H1 (cell line): ENCODE measurements at regions not wholly inside any gene's neighbourhood (a gene's known extent, or its start where the extent isn't known, plus 50 kb on each side); places are given as distances from the start of the nearest gene placed in this dataset.

Experiments used
- CTCF ChIA-PET: fragments of 300-600 bp; sonication (Branson Sonifier 250); formaldehyde crosslinking; loops from one replicate; lab custom pipeline; 2021; ENCODE audit not compliant: partially characterized antibody; lab: Charles Lee
- POLR2A ChIA-PET: fragments of 300-600 bp; sonication (Branson Sonifier 250); formaldehyde crosslinking; loops from one replicate; lab custom pipeline; 2021; ENCODE audit warnings: inconsistent platforms; ENCODE audit not compliant: partially characterized antibody; lab: Charles Lee
- DNase-seq, 2 experiments: peaks; one replicate each; pipeline versions ENCODE4 v3.0.0 to v3.0.0-alpha.2; 2010 to 2022; ENCODE audit warnings: low spot score in 2 of 2, low read depth in 1 of 2, mixed read lengths in 1 of 2
- FAIRE-seq: peaks from 2 replicates; lab custom pipeline; 2011; peaks lifted over from hg19 to GRCh38; lab: Jason Lieb, UNC
- H2AFZ ChIP-seq: 2 replicates; pipeline ENCODE4 v1.8.1; 2012; ENCODE audit warnings: low read length, inconsistent platforms
- H2AK5ac ChIP-seq: 2 replicates; pipeline ENCODE4 v1.6.1; 2013; ENCODE audit warnings: low read depth, low read length
- H2BK120ac ChIP-seq: replicated peaks from 2 replicates; pipeline ENCODE3; 2013; ENCODE audit warnings: low read depth, low read length, inconsistent platforms
- H2BK12ac ChIP-seq: 2 replicates; pipeline ENCODE4 v1.6.1; 2013; ENCODE audit warnings: low read depth, low read length
- H2BK15ac ChIP-seq: 2 replicates; pipeline ENCODE4 v1.6.1; 2013; ENCODE audit warnings: low read length
- H2BK20ac ChIP-seq: 2 replicates; pipeline ENCODE4 v1.6.1; 2013; ENCODE audit warnings: low read length
- H2BK5ac ChIP-seq: 2 replicates; pipeline ENCODE4 v1.6.1; 2013; ENCODE audit warnings: low read depth, low read length
- H3K14ac ChIP-seq: 2 replicates; pipeline ENCODE4 v1.6.1; 2013; ENCODE audit warnings: inconsistent platforms; ENCODE audit not compliant: insufficient read length
- H3K18ac ChIP-seq: 2 replicates; pipeline ENCODE4 v1.6.1; 2013; ENCODE audit warnings: low read length; ENCODE audit errors: extremely low read depth
- H3K23ac ChIP-seq: 2 replicates; pipeline ENCODE4 v1.6.1; 2013; ENCODE audit warnings: inconsistent platforms; ENCODE audit not compliant: insufficient read length
- H3K23me2 ChIP-seq: 2 replicates; pipeline ENCODE4 v1.6.1; 2013; ENCODE audit warnings: low read depth, low read length
- H3K27ac ChIP-seq: 2 replicates; pipeline ENCODE4 v1.6.1; 2011; ENCODE audit warnings: low read depth, low read length, inconsistent platforms
- H3K27me3 ChIP-seq, 4 experiments: replicated peaks in 1 of 4; 1 replicate in 1 of 4; 2 replicates in 3 of 4; pipeline versions ENCODE4 v1.6.1 to v1.8.1; 2011 to 2013; ENCODE audit warnings: low read length in 3 of 4, mild to moderate bottlenecking in 3 of 4, inconsistent platforms in 2 of 4, mixed read lengths in 2 of 4, moderate library complexity in 1 of 4; ENCODE audit not compliant: control insufficient read depth in 3 of 4, insufficient read depth in 3 of 4; ENCODE audit errors: extremely low read depth in 1 of 4
- H3K36me3 ChIP-seq, 4 experiments: 2 replicates each; pipeline versions ENCODE4 v1.6.1 to v1.8.1; 2011 to 2013; ENCODE audit warnings: mild to moderate bottlenecking in 4 of 4, low read length in 3 of 4, moderate library complexity in 2 of 4, control low read depth in 1 of 4, inconsistent platforms in 1 of 4; ENCODE audit not compliant: insufficient read depth in 4 of 4, control insufficient read depth in 2 of 4
- H3K4ac ChIP-seq: replicated peaks from 2 replicates; pipeline ENCODE3; 2013; ENCODE audit warnings: low read length, low read depth, mixed read lengths, inconsistent platforms; ENCODE audit not compliant: insufficient read length
- H3K4me1 ChIP-seq, 4 experiments: replicated peaks in 1 of 4; 1 replicate in 1 of 4; 2 replicates in 3 of 4; pipeline versions ENCODE4 v1.6.1 to v1.8.1; 2011 to 2013; ENCODE audit warnings: low read length in 3 of 4, inconsistent platforms in 2 of 4, mixed read lengths in 1 of 4; ENCODE audit not compliant: insufficient read depth in 4 of 4, control insufficient read depth in 3 of 4
- H3K4me2 ChIP-seq, 2 experiments: 2 replicates each; pipeline versions ENCODE4 v1.6.1 to v1.8.1; 2011 to 2013; ENCODE audit warnings: low read depth in 2 of 2, low read length in 2 of 2, control low read depth in 1 of 2, inconsistent platforms in 1 of 2, mild to moderate bottlenecking in 1 of 2; ENCODE audit not compliant: insufficient read depth in 1 of 2
- H3K4me3 ChIP-seq, 4 experiments: fragments of 200-600, 300-600 bp in 1 of 4; sonication (generic), shearing (Covaris generic), sonication (Bioruptor Twin) in 1 of 4; 2 replicates each; pipeline versions ENCODE4 v1.5.1 to v1.8.1; 2011 to 2016; ENCODE audit warnings: low read length in 4 of 4, low read depth in 3 of 4, control low read depth in 2 of 4, inconsistent platforms in 2 of 4, mild to moderate bottlenecking in 2 of 4, mixed read lengths in 1 of 4, moderate library complexity in 1 of 4; ENCODE audit not compliant: insufficient read depth in 2 of 4; ENCODE audit errors: extremely low read depth in 1 of 4
- H3K56ac ChIP-seq: replicated peaks from 2 replicates; pipeline ENCODE3; 2013; ENCODE audit warnings: low read depth, mild to moderate bottlenecking, mixed read lengths, low read length, inconsistent platforms; ENCODE audit not compliant: insufficient read length
- H3K79me1 ChIP-seq: 2 replicates; pipeline ENCODE4 v1.6.1; 2013; ENCODE audit warnings: low read depth, low read length, control low read depth
- H3K79me2 ChIP-seq, 2 experiments: 2 replicates each; pipeline versions ENCODE4 v1.6.1 to v1.8.1; 2012 to 2013; ENCODE audit warnings: low read length in 2 of 2, mild to moderate bottlenecking in 2 of 2, inconsistent platforms in 1 of 2; ENCODE audit not compliant: insufficient read depth in 2 of 2, control insufficient read depth in 1 of 2
- H3K9ac ChIP-seq, 4 experiments: replicated peaks in 1 of 4; 1 replicate in 1 of 4; 2 replicates in 3 of 4; pipeline versions ENCODE4 v1.6.1 to v1.8.1; 2011 to 2013; ENCODE audit warnings: low read depth in 3 of 4, low read length in 3 of 4, control low read depth in 2 of 4, mild to moderate bottlenecking in 2 of 4, moderate library complexity in 2 of 4, inconsistent platforms in 1 of 4; ENCODE audit errors: extremely low read depth in 1 of 4
- H3K9me3 ChIP-seq, 2 experiments: 2 replicates each; pipeline versions ENCODE4 v1.6.1 to v1.8.1; 2012 to 2013; ENCODE audit warnings: mild to moderate bottlenecking in 2 of 2, moderate library complexity in 2 of 2, control low read depth in 1 of 2, inconsistent platforms in 1 of 2, low read depth in 1 of 2, low read length in 1 of 2, mixed read lengths in 1 of 2; ENCODE audit not compliant: insufficient read depth in 2 of 2
- H4K20me1 ChIP-seq, 2 experiments: replicated peaks in 1 of 2; 2 replicates each; pipeline versions ENCODE3 to v1.8.1; 2011 to 2013; ENCODE audit warnings: inconsistent platforms in 2 of 2, low read length in 2 of 2, mild to moderate bottlenecking in 1 of 2; ENCODE audit not compliant: insufficient read depth in 2 of 2, control insufficient read depth in 1 of 2
- H4K5ac ChIP-seq: 2 replicates; pipeline ENCODE4 v1.6.1; 2013; ENCODE audit warnings: low read length, low read depth, mixed read lengths, inconsistent platforms; ENCODE audit not compliant: insufficient read length
- H4K8ac ChIP-seq: 2 replicates; pipeline ENCODE4 v1.8.0; 2013; ENCODE audit warnings: mild to moderate bottlenecking, moderate library complexity, low read length, inconsistent platforms; ENCODE audit not compliant: insufficient read depth; ENCODE audit errors: extremely low read depth
- H4K91ac ChIP-seq: replicated peaks from 2 replicates; pipeline ENCODE3; 2013; ENCODE audit warnings: low read length, mixed read lengths, inconsistent platforms; ENCODE audit not compliant: insufficient read length
- ASH2L ChIP-seq: fragments of 200-600, 300-600 bp; sonication (generic); IDR thresholded peaks from one replicate; pipeline ENCODE4 v1.7.1; 2017; ENCODE audit warnings: low read length
- BCL11A ChIP-seq, 2 experiments: IDR thresholded peaks; one replicate each; pipeline ENCODE4 v1.6.1; 2011; ENCODE audit warnings: low read depth in 2 of 2, low read length in 2 of 2, mild to moderate bottlenecking in 2 of 2
- BRCA1 ChIP-seq: IDR thresholded peaks from 2 replicates; pipeline ENCODE4 v1.6.1; 2012; ENCODE audit warnings: low read depth, low read length, improper control_type of control experiment
- CBX8 ChIP-seq: fragments of 300-800, 300-1000 bp; sonication (generic); IDR thresholded peaks from 2 replicates; pipeline ENCODE4 v1.7.1; 2016; ENCODE audit warnings: low read depth, low read length, borderline replicate concordance
- CHD1 ChIP-seq: IDR thresholded peaks from 2 replicates; pipeline ENCODE4 v1.6.1; 2012; ENCODE audit warnings: low read depth, low read length, improper control_type of control experiment
- EP300 ChIP-seq, 2 experiments: IDR thresholded peaks; 1 replicate in 1 of 2; 2 replicates in 1 of 2; pipeline ENCODE4 v1.6.1; 2011 to 2012; ENCODE audit warnings: low read depth in 2 of 2, low read length in 2 of 2, mild to moderate bottlenecking in 2 of 2, borderline replicate concordance in 1 of 2, inconsistent platforms in 1 of 2, moderate library complexity in 1 of 2
- EZH2 ChIP-seq: fragments of 200-600 bp; sonication (generic); IDR thresholded peaks from 2 replicates; pipeline ENCODE4 v1.7.1; 2012; ENCODE audit warnings: low read depth, mild to moderate bottlenecking, moderate library complexity, low read length, inconsistent platforms; ENCODE audit not compliant: severe bottlenecking
- GABPA ChIP-seq: IDR thresholded peaks from 2 replicates; pipeline ENCODE4 v1.6.1; 2011; ENCODE audit warnings: mild to moderate bottlenecking, low read length, moderate library complexity, borderline replicate concordance; ENCODE audit not compliant: insufficient read depth
- JUN ChIP-seq: IDR thresholded peaks from 2 replicates; pipeline ENCODE4 v1.6.1; 2011; ENCODE audit warnings: low read depth, mild to moderate bottlenecking, improper control_type of control experiment, low read length
- MAX ChIP-seq: IDR thresholded peaks from 2 replicates; pipeline ENCODE4 v1.6.1; 2012; ENCODE audit warnings: inconsistent platforms
- PHF8 ChIP-seq: fragments of 200-600 bp; sonication (generic); conservative IDR thresholded peaks from 2 replicates; pipeline ENCODE4 v1.7.1; 2012; ENCODE audit warnings: low read depth, mild to moderate bottlenecking, inconsistent platforms, low read length, moderate library complexity
- RXRA ChIP-seq: IDR thresholded peaks from 2 replicates; pipeline ENCODE4 v1.6.1; 2011; ENCODE audit warnings: low read depth, mild to moderate bottlenecking, low read length, moderate library complexity; ENCODE audit not compliant: insufficient read depth
- SAP30 ChIP-seq: fragments of 300-600 bp; sonication (generic); IDR thresholded peaks from 2 replicates; pipeline ENCODE4 v1.7.1; 2012; ENCODE audit warnings: low read length, moderate library complexity, mild to moderate bottlenecking, inconsistent platforms; ENCODE audit not compliant: insufficient read depth, insufficient replicate concordance
- SP2 ChIP-seq: IDR thresholded peaks from 2 replicates; pipeline ENCODE4 v1.6.1; 2012; ENCODE audit warnings: mild to moderate bottlenecking, low read length, inconsistent platforms
- ZNF274 ChIP-seq: IDR thresholded peaks from 2 replicates; pipeline ENCODE4 v1.7.0; 2012; ENCODE audit warnings: low read length, borderline replicate concordance; ENCODE audit errors: extremely low read depth
- WGBS, 2 experiments: shearing (Covaris generic) in 1 of 2; methylation state at CpG; one replicate each; pipeline versions ENCODE4 v1.1.6 to v1.1.7; 2013 to 2015; ENCODE audit warnings: low lambda C conversion rate in 2 of 2, mixed read lengths in 2 of 2, inconsistent platforms in 1 of 2, low coverage in 1 of 2, missing lambda C conversion rate in 1 of 2; ENCODE audit not compliant: insufficient replicate concordance in 2 of 2, insufficient coverage in 1 of 2, insufficient read length in 1 of 2; ENCODE audit errors: extremely low coverage in 1 of 2, missing lambda C conversion rate in 1 of 2; 5-methylcytosine and 5-hydroxymethylcytosine counted together

- 98% methylated on average over 2 of the region's 2 CpGs; no CpG with 5 or more reads in 1 of the 2 experiments for WGBS, 2 experiments
- no peak for FAIRE-seq
- no peak for TF ChIP-seq PHF8
- no peak for TF ChIP-seq MAX
- TF ChIP-seq GABPA = no peak
- no peak for TF ChIP-seq SAP30
- TF ChIP-seq EP300 (IDR thresholded peaks at IDR 0.05; ENCODE audit: borderline replicate concordance in 1 of 2, low read depth in 2 of 2, low read length in 2 of 2) = no peak
- no peak for TF ChIP-seq BRCA1
- TF ChIP-seq CBX8 = no peak
- no peak for TF ChIP-seq CHD1
- TF ChIP-seq ZNF274 = no peak
- no peak for TF ChIP-seq BCL11A (IDR thresholded peaks at IDR 0.05; ENCODE audit: low read depth in 2 of 2, low read length in 2 of 2)
- no peak for TF ChIP-seq ASH2L
- TF ChIP-seq EZH2 = no peak
- no peak for TF ChIP-seq JUN
- TF ChIP-seq RXRA = no peak
- TF ChIP-seq SP2 = no peak
Measured at GRCh38 chr10:4256971-4257370, 472.0 kb upstream of the KLF6 start.

More at GRCh38 chr10:4256971-4257370, 472.0 kb upstream of the KLF6 start:
- Histone ChIP-seq H3K9me3 (no peaks in the 10 kb centered on the region; a peak in 1 of 4 replicates), H3K9ac (no peak overlapping the region), H3K4me1 (no peaks in the 10 kb centered on the region), H3K4ac (no peak overlapping the region), H3K27ac (no peak overlapping the region), H2BK15ac (no peak overlapping the region), H3K36me3 (no peaks in the 10 kb centered on the region), H2BK5ac (no peak overlapping the region), H3K4me2 (no peak overlapping the region), H4K8ac (no peak overlapping the region), H4K5ac (no peak overlapping the region), H2BK20ac (no peak overlapping the region), H3K27me3 (no peaks in the 10 kb centered on the region), H4K20me1 (no peaks in the 10 kb centered on the region), H3K4me3 (no peak overlapping the region), H3K23me2 (no peaks in the 10 kb centered on the region), H2BK120ac (no peak overlapping the region), H3K23ac (no peak overlapping the region), H2AFZ (no peak overlapping the region), H3K79me2 (no peaks in the 10 kb centered on the region), H3K18ac (no peak overlapping the region), H3K56ac (no peak overlapping the region), H2BK12ac (no peak overlapping the region), H3K79me1 (no peaks in the 10 kb centered on the region), H2AK5ac (no peak overlapping the region), H4K91ac (no peak overlapping the region), H3K14ac (no peak overlapping the region)
- ChIA-PET POLR2A (no interaction called here), CTCF (interaction anchor here (1.1 kb wide), 1 partner anchor 9 kb away, joined by 3 read pairs; no protein-coding TSS in a partner anchor)
- no peak for DNase-seq
